ENCODE measurements at regions not wholly inside any gene's neighbourhood (a gene's known extent, or its start where the extent isn't known, plus 50 kb on each side); places are given as distances from the start of the nearest gene placed in this dataset.

DNA sequence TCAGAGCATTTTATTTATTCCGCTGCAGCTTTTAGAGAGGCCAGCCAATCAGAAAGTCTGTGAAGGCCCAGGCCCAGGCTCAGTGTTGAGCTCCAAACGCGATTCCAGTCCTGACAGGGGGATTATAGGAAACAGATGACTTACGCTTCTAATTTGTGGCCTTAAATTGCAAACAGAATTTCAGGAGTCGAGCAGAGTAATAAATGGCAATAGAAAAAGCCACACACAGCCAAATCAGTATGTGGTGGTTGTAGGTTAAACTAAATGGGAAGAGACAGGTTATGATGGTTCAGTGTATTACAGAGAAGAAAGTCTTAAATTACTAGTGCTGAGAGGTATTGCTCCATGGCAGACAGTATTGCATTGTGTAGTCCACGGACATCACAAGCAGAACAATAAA is 131.0 kb upstream of the ZEB2 start:
- DNase-seq (ENCODE audit: low read depth) (no peak), FAIRE-seq (no peak)
- TF ChIP-seq, protein P1, sequence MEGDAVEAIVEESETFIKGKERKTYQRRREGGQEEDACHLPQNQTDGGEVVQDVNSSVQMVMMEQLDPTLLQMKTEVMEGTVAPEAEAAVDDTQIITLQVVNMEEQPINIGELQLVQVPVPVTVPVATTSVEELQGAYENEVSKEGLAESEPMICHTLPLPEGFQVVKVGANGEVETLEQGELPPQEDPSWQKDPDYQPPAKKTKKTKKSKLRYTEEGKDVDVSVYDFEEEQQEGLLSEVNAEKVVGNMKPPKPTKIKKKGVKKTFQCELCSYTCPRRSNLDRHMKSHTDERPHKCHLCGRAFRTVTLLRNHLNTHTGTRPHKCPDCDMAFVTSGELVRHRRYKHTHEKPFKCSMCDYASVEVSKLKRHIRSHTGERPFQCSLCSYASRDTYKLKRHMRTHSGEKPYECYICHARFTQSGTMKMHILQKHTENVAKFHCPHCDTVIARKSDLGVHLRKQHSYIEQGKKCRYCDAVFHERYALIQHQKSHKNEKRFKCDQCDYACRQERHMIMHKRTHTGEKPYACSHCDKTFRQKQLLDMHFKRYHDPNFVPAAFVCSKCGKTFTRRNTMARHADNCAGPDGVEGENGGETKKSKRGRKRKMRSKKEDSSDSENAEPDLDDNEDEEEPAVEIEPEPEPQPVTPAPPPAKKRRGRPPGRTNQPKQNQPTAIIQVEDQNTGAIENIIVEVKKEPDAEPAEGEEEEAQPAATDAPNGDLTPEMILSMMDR (IDR thresholded peaks at IDR 0.05; ENCODE audit: insufficient read depth, low read length, severe bottlenecking), result no peak
- H3K36me3 ChIP-seq (ENCODE audit: control insufficient read depth, insufficient read depth, low read length), result no peaks in the 10 kb centered on the region
- no peak overlapping the region for H3K4me3 ChIP-seq (ENCODE audit: low read depth, low read length)
- no peaks in the 10 kb centered on the region for H3K27me3 ChIP-seq (ENCODE audit: control insufficient read depth, insufficient read depth, low read length)

DNA sequence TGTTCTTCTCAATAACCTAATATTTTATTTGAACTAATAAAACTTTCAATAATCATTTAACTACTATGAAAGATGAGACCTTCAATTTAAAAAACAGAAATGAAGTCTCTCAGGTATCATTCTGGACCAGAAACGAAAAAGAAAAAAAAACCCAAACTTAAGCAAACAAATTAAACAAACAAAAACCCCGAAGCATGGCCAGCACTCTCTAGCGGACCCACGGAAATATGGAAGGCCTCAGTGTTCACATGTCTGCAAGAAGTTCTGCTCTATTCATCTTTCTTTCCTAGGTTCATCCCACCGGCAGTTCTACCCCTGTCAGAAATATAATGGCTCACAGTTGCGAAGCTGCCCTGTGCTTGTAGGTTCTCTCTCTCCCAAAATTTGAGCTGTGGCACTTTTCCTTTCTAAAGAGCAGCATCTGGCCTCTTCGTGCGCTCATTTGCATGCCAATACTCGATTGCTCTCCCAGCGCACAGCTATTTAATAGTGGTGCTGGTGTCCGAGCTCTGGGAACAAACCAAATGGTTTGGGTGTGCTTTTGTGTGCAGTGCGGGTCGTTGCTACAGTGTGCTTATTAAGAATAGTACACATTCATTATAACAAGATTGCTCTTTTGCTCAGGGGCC is 129.0 kb upstream of the ZEB2 start:
- TF ChIP-seq, protein P1 (IDR thresholded peaks at IDR 0.05; ENCODE audit: insufficient read depth, low read length, severe bottlenecking), result no peak
- no peak for FAIRE-seq
- H3K4me3 ChIP-seq (ENCODE audit: low read depth, low read length), result no peak overlapping the region

DNA sequence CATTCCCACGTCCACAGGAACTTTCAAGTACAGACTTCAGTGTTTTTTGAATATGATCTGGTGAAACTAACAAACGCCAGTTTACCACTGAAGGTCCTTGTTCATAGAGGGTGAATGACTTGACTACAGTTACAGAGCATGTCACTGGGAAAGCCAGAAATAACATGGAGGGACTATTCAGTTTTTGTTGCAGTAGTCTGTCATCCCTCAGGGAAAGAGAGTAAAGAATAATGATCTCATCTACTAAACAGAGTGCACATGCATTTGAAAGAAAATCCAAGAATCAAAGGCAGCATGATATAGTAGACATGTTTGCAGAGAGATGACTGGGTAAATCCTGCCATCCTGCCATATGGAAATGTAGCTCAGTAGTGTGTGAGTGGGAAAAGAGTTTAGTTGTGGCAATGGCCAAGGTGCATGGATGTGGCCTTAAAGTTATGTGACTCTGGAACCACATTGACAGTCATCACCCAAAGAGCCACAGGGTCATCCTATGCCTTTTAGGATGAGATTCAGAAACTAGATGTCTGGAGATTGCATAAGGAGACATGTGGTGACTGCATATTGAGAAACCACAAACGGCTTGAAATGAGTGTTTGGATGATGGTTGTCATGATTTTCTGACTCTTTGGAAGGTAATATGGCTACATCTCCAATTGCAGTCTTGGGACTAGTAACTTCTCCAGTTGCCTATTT is 125.3 kb upstream of the ZEB2 start:
- FAIRE-seq, result no peak
- H3K27me3 ChIP-seq (ENCODE audit: control insufficient read depth, insufficient read depth, low read length), result no peaks in the 10 kb centered on the region
- no peak overlapping the region for H3K4me3 ChIP-seq (ENCODE audit: low read depth, low read length)
- TF ChIP-seq, protein P1 (IDR thresholded peaks at IDR 0.05; ENCODE audit: insufficient read depth, low read length, severe bottlenecking), result no peak
- no peaks in the 10 kb centered on the region for H3K36me3 ChIP-seq (ENCODE audit: control insufficient read depth, insufficient read depth, low read length)
- no peak for DNase-seq (ENCODE audit: low read depth)

More for the DNA sequence above, 129.0 kb upstream of the ZEB2 start:
- Histone ChIP-seq H3K27me3 (ENCODE audit: control insufficient read depth, insufficient read depth, low read length) (no peaks in the 10 kb centered on the region), H3K36me3 (ENCODE audit: control insufficient read depth, insufficient read depth, low read length) (no peaks in the 10 kb centered on the region)
- DNase-seq (ENCODE audit: low read depth), result no peak

DNA sequence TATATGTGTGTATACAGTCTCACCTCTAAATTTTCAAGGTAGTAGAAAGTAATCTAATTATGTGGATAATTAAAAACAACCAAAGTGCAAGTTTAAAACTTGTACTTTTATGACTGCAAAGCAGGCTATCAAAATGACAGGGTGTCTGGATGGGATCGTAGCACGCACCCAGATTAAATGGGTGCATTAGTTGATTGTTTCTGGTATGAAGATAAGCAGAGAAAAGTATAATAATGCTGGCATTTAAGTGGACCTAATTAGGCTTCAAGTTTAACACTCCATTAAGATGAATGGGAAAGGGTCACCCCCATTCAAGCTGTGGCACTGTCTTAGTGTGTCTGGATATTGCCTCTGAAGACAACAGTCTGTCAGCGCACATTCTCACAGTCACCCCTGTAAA is 124.6 kb upstream of the ZEB2 start:
- no peaks in the 10 kb centered on the region for H3K36me3 ChIP-seq (ENCODE audit: control insufficient read depth, insufficient read depth, low read length)
- no peak overlapping the region for H3K4me3 ChIP-seq (ENCODE audit: low read depth, low read length)
- TF ChIP-seq, protein P1 (IDR thresholded peaks at IDR 0.05; ENCODE audit: insufficient read depth, low read length, severe bottlenecking), result no peak
- FAIRE-seq (no peak), DNase-seq (ENCODE audit: low read depth) (no peak)
- H3K27me3 ChIP-seq (ENCODE audit: control insufficient read depth, insufficient read depth, low read length), result no peaks in the 10 kb centered on the region

DNA sequence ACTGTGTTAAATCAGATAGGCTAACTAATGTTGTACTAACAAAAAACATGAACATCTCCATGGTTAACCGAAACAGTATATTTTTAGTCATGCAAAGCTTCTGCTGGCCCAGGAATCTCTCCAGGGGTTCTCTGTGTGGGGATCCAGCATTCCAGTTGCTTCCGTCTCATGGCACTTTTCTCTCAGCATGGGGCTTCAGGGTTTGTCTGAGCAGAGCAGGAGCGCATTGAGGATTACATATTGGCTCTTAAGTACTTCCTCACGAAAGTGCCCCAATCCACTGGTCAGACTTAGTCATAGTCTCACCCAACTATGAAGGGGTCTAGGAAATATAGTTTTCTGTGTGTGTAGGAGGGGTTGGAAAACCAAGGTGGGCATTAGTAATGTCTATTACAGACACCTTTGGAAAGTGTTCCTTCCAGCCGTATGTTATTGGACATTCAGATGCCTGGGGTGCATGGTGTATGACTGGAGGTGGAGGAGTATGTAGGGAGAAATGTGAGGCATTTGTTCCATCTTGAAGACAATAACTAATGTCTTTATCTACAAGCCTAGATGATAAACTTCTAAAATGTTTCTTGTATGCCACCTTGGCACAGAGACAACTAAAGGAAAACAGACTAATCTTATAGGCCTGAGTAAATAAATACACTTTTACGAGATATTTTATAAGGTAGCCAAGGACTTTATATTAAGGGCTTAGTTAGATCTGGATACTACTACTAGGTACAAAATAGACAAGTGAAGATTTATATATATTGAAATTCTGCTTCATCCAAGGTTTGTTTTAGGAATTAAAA is 123.8 kb upstream of the ZEB2 start:
- TF ChIP-seq, protein P1 (IDR thresholded peaks at IDR 0.05; ENCODE audit: insufficient read depth, low read length, severe bottlenecking), result no peak
- no peak overlapping the region for H3K4me3 ChIP-seq (ENCODE audit: low read depth, low read length)
- H3K27me3 ChIP-seq (ENCODE audit: control insufficient read depth, insufficient read depth, low read length), result no peaks in the 10 kb centered on the region
- no peak for FAIRE-seq
- H3K36me3 ChIP-seq (ENCODE audit: control insufficient read depth, insufficient read depth, low read length), result no peaks in the 10 kb centered on the region
- DNase-seq (ENCODE audit: low read depth), result no peak

Data from bronchial epithelial cell (primary cell).